HepG2 (cell line): ENCODE measurements at regions not wholly inside any gene's neighbourhood (a gene's known extent, or its start where the extent isn't known, plus 50 kb on each side); places are given as distances from the start of the nearest gene placed in this dataset.

ENCODE experiments used
- ATAC-seq: fragments of 200-7000 bp; cut with Tn5 transposase; 3 replicates; pipeline ENCODE4 v1.9.1; 2020; ENCODE audit warnings: mild to moderate bottlenecking, moderate library complexity
- BruUV-seq: library from RNA; stranded (reverse); fragments of 400-500 nt; replicated peaks from 2 replicates; lab custom pipeline; 2021; lab: Mats Ljungman, UMichigan
- CTCF ChIA-PET: fragments of 300-600 bp; formaldehyde crosslinking; extraction: SDS; loops from one replicate; lab custom pipeline; 2021; ENCODE audit warnings: low total read pairs, inconsistent platforms, low intra/inter-chr PET ratio; lab: Yijun Ruan, JAX
- POLR2A ChIA-PET: fragments of 350-600 bp; sonication (Branson Sonifier 250); formaldehyde crosslinking; loops from one replicate; lab custom pipeline; 2020; ENCODE audit warnings: antibody characterized with exemption, inconsistent platforms; lab: Yijun Ruan, JAX
- DNase-seq: peaks from one replicate; pipeline ENCODE4 v3.0.0-alpha.2; 2015; ENCODE audit warnings: low spot score
- FAIRE-seq: peaks from 3 replicates; lab custom pipeline; 2011; peaks lifted over from hg19 to GRCh38; lab: Jason Lieb, UNC
- H2AFZ ChIP-seq: one replicate; pipeline ENCODE4 v1.6.1; 2011; ENCODE audit warnings: low read length, inconsistent platforms
- H3K27ac ChIP-seq: fragments of 300-600 bp; 3 replicates; pipeline ENCODE4 v1.8.0; 2011; ENCODE audit warnings: mixed run types, mild to moderate bottlenecking, mixed read lengths, low read length, inconsistent platforms; ENCODE audit not compliant: insufficient read depth; ENCODE audit errors: extremely low read length
- H3K27me3 ChIP-seq, 2 experiments: fragments of 200-600 bp in 1 of 2; 2 replicates in 1 of 2; 3 replicates in 1 of 2; pipeline versions ENCODE4 v1.6.0 to v1.8.0; 2011; ENCODE audit warnings: low read length in 2 of 2, mild to moderate bottlenecking in 2 of 2, moderate library complexity in 2 of 2, inconsistent platforms in 1 of 2; ENCODE audit not compliant: insufficient read depth in 2 of 2, control insufficient read depth in 1 of 2
- H3K36me3 ChIP-seq, 2 experiments: fragments of 200-600 bp in 1 of 2; replicated peaks in 1 of 2; 2 replicates in 1 of 2; 3 replicates in 1 of 2; pipeline versions ENCODE4 v1.5.1 to v1.8.0; 2011; ENCODE audit warnings: low read length in 2 of 2, inconsistent platforms in 1 of 2; ENCODE audit not compliant: insufficient read depth in 2 of 2, control insufficient read depth in 1 of 2
- H3K4me1 ChIP-seq: 2 replicates; pipeline ENCODE4 v1.5.1; 2012; ENCODE audit warnings: low read length, inconsistent platforms; ENCODE audit not compliant: insufficient read depth
- H3K4me2 ChIP-seq: 2 replicates; pipeline ENCODE4 v1.6.0; 2011; ENCODE audit warnings: low read depth, low read length, inconsistent platforms
- H3K4me3 ChIP-seq, 3 experiments: fragments of 200-600 bp in 1 of 3; sonication (generic), shearing (Covaris generic) in 1 of 3; replicated peaks in 1 of 3; 2 replicates each; pipeline ENCODE4 v1.5.1; 2011 to 2016; ENCODE audit warnings: low read length in 3 of 3, inconsistent platforms in 2 of 3, low read depth in 2 of 3, mild to moderate bottlenecking in 2 of 3, control low read depth in 1 of 3, mixed read lengths in 1 of 3; ENCODE audit not compliant: insufficient read depth in 1 of 3
- H3K79me2 ChIP-seq: one replicate; pipeline ENCODE4 v1.6.1; 2011; ENCODE audit warnings: low read length, inconsistent platforms; ENCODE audit not compliant: insufficient read depth
- H3K9ac ChIP-seq: 2 replicates; pipeline ENCODE4 v1.6.0; 2011; ENCODE audit warnings: mild to moderate bottlenecking, low read depth, low read length, inconsistent platforms; ENCODE audit not compliant: insufficient read depth
- H3K9me3 ChIP-seq: 2 replicates; pipeline ENCODE4 v1.5.1; 2012; ENCODE audit warnings: mild to moderate bottlenecking, low read length
- H4K20me1 ChIP-seq: 2 replicates; pipeline ENCODE4 v1.6.0; 2011; ENCODE audit warnings: inconsistent platforms, mild to moderate bottlenecking, low read length, moderate library complexity; ENCODE audit not compliant: insufficient read depth
- CREB1 ChIP-seq, 2 experiments: fragments of 450-650 bp in 1 of 2; IDR thresholded peaks; 2 replicates each; pipeline ENCODE4 v1.6.1; 2016 to 2017; ENCODE audit warnings: control low read depth in 1 of 2, mild to moderate bottlenecking in 1 of 2, missing compliant biosample characterization in 1 of 2, missing genetic modification characterization in 1 of 2
- ELF3 ChIP-seq: IDR thresholded peaks from 2 replicates; pipeline ENCODE4 v1.6.1; 2016; ENCODE audit warnings: missing genetic modification reagents, missing compliant biosample characterization
- PHF20 ChIP-seq: sonication (generic); formaldehyde crosslinking; IDR thresholded peaks from 2 replicates; pipeline ENCODE4 v1.5.0; 2020; ENCODE audit warnings: mild to moderate bottlenecking, missing genetic modification reagents
- RBM22 ChIP-seq: fragments of 200-400 bp; formaldehyde crosslinking; optimal IDR thresholded peaks from 2 replicates; pipeline ENCODE3; 2017; ENCODE audit warnings: mild to moderate bottlenecking, low read length, moderate library complexity
- SIN3B ChIP-seq: fragments of 150-350 bp; IDR thresholded peaks from 2 replicates; pipeline ENCODE4 v1.6.1; 2014; ENCODE audit warnings: low read length
- ZFYVE20 ChIP-seq: sonication (generic); formaldehyde crosslinking; IDR thresholded peaks from 2 replicates; pipeline ENCODE4 v1.8.0; 2023; ENCODE audit warnings: low read depth, mild to moderate bottlenecking, moderate library complexity, missing genetic modification reagents, borderline replicate concordance
- ZNF674 ChIP-seq: sonication (generic); formaldehyde crosslinking; IDR thresholded peaks from 2 replicates; pipeline ENCODE4 v1.5.0; 2020; ENCODE audit warnings: low read depth, mild to moderate bottlenecking, missing genetic modification reagents
- ZSCAN12 ChIP-seq: sonication (generic); formaldehyde crosslinking; IDR thresholded peaks from 2 replicates; pipeline ENCODE4 v1.9.0; 2021; ENCODE audit warnings: mild to moderate bottlenecking, missing genetic modification reagents
- WGBS: methylation state at CpG from one replicate; pipeline ENCODE4 v1.1.6; 2017; ENCODE audit warnings: low lambda C conversion rate; 5-methylcytosine and 5-hydroxymethylcytosine counted together
- in situ Hi-C: cut with HindIII; loops from 2 replicates; pipeline ENCODE4 v1.10.0; 2017; ENCODE audit warnings: low pct_unique_long_range_greater_than_20kb; ENCODE audit not compliant: extremely low pct_ligation_motif_present
- intact Hi-C: fragments of 100-400 bp; cut with micrococcal nuclease; formaldehyde crosslinking; loops from one replicate; pipeline ENCODE4 v1.10.0; 2022; ENCODE audit not compliant: unreplicated experiment
- TF ChIP-seq, protein P1 (sequence below): sonication (generic); formaldehyde crosslinking; IDR thresholded peaks from 2 replicates; pipeline ENCODE4 v1.4.0; 2020; ENCODE audit warnings: missing genetic modification reagents
- TF ChIP-seq, protein P2 (sequence below): sonication (generic); formaldehyde crosslinking; IDR thresholded peaks from 2 replicates; pipeline ENCODE4; 2020; ENCODE audit warnings: missing genetic modification reagents, mild to moderate bottlenecking, borderline replicate concordance
- TF ChIP-seq, protein P3 (sequence below): sonication (generic); formaldehyde crosslinking; IDR thresholded peaks from 2 replicates; pipeline ENCODE4 v1.5.1; 2020; ENCODE audit warnings: missing genetic modification reagents, mild to moderate bottlenecking, borderline replicate concordance
- TF ChIP-seq, protein P4 (sequence below): sonication (generic); formaldehyde crosslinking; IDR thresholded peaks from 2 replicates; pipeline ENCODE4 v1.4.0; 2020; ENCODE audit warnings: missing genetic modification reagents, low read depth, mild to moderate bottlenecking, borderline replicate concordance

DNA sequence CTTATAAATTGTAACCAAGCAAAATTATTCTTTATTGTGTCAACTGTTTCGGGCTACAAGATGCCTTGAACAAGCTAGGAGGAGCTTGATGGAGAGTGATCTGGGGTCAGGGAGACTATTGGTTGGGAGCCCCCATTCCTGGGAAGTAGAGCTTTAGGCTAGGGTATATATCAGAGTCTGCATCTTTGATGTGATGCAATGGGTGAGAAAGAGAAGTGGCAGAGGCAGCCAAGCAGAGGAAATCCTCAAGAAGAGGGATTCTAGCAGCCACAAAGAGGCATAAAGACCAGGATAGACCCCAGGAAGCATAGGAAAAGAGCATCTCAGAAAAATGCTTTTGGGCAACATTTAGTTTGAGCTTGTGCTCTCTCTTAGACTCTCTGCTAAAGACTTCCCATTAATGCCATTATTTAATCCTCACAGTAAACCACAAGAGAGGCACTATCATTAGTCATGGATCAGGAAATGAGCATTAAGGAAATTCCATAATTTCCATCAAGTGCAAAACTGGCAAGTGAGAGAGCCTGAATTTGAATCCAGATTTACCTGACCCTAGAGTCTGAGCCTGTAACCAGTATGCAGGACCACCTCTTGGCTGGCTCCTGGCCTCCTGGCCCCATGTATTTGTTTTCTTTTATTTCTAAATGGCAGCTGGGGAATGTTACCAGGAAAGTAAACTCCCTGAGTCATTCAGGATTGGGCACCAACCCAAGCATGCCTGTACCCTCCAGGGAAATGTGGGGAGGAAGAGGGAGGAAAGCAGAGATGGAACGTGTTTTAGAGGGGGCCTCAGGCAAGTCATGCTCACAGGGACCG lies 118.7 kb downstream of the RPL22L1 start:
- intact Hi-C loops: no loop called here
- Histone ChIP-seq H3K27me3 (no peaks in the 10 kb centered on the region), H3K9me3 (no peaks in the 10 kb centered on the region), H2AFZ (no peak overlapping the region), H3K9ac (no peak overlapping the region), H3K36me3 (no peaks in the 10 kb centered on the region), H3K4me2 (no peak overlapping the region), H3K4me3 (no peak overlapping the region), H3K4me1 (no peaks in the 10 kb centered on the region), H4K20me1 (no peaks in the 10 kb centered on the region), H3K79me2 (no peaks in the 10 kb centered on the region), H3K27ac (no peak overlapping the region)
- 9% methylated on average over 3 of the region's 3 CpGs for WGBS
- ATAC-seq (no peak), FAIRE-seq (no peak), DNase-seq (no peak)
- in situ Hi-C loops: no loop called here
- ChIA-PET POLR2A (no interaction called here), CTCF (no interaction called here)
- BruUV-seq: no TSS peak
- TF ChIP-seq RBM22: no peak
- TF ChIP-seq ZSCAN12: no peak
- TF ChIP-seq, protein P1, sequence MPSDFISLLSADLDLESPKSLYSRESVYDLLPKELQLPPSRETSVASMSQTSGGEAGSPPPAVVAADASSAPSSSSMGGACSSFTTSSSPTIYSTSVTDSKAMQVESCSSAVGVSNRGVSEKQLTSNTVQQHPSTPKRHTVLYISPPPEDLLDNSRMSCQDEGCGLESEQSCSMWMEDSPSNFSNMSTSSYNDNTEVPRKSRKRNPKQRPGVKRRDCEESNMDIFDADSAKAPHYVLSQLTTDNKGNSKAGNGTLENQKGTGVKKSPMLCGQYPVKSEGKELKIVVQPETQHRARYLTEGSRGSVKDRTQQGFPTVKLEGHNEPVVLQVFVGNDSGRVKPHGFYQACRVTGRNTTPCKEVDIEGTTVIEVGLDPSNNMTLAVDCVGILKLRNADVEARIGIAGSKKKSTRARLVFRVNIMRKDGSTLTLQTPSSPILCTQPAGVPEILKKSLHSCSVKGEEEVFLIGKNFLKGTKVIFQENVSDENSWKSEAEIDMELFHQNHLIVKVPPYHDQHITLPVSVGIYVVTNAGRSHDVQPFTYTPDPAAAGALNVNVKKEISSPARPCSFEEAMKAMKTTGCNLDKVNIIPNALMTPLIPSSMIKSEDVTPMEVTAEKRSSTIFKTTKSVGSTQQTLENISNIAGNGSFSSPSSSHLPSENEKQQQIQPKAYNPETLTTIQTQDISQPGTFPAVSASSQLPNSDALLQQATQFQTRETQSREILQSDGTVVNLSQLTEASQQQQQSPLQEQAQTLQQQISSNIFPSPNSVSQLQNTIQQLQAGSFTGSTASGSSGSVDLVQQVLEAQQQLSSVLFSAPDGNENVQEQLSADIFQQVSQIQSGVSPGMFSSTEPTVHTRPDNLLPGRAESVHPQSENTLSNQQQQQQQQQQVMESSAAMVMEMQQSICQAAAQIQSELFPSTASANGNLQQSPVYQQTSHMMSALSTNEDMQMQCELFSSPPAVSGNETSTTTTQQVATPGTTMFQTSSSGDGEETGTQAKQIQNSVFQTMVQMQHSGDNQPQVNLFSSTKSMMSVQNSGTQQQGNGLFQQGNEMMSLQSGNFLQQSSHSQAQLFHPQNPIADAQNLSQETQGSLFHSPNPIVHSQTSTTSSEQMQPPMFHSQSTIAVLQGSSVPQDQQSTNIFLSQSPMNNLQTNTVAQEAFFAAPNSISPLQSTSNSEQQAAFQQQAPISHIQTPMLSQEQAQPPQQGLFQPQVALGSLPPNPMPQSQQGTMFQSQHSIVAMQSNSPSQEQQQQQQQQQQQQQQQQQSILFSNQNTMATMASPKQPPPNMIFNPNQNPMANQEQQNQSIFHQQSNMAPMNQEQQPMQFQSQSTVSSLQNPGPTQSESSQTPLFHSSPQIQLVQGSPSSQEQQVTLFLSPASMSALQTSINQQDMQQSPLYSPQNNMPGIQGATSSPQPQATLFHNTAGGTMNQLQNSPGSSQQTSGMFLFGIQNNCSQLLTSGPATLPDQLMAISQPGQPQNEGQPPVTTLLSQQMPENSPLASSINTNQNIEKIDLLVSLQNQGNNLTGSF: no peak
- TF ChIP-seq ZNF674 (CRISPR knock-in tag): no peak
- no peak for TF ChIP-seq CREB1 (IDR thresholded peaks at IDR 0.05)
- TF ChIP-seq CREB1 (CRISPR knock-in tag; IDR thresholded peaks at IDR 0.05): no peak
- TF ChIP-seq, protein P2, sequence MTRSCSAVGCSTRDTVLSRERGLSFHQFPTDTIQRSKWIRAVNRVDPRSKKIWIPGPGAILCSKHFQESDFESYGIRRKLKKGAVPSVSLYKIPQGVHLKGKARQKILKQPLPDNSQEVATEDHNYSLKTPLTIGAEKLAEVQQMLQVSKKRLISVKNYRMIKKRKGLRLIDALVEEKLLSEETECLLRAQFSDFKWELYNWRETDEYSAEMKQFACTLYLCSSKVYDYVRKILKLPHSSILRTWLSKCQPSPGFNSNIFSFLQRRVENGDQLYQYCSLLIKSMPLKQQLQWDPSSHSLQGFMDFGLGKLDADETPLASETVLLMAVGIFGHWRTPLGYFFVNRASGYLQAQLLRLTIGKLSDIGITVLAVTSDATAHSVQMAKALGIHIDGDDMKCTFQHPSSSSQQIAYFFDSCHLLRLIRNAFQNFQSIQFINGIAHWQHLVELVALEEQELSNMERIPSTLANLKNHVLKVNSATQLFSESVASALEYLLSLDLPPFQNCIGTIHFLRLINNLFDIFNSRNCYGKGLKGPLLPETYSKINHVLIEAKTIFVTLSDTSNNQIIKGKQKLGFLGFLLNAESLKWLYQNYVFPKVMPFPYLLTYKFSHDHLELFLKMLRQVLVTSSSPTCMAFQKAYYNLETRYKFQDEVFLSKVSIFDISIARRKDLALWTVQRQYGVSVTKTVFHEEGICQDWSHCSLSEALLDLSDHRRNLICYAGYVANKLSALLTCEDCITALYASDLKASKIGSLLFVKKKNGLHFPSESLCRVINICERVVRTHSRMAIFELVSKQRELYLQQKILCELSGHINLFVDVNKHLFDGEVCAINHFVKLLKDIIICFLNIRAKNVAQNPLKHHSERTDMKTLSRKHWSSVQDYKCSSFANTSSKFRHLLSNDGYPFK (CRISPR knock-in tag): no peak
- no peak for TF ChIP-seq ZFYVE20 (CRISPR knock-in tag)
- TF ChIP-seq SIN3B: no peak
- TF ChIP-seq, protein P3, sequence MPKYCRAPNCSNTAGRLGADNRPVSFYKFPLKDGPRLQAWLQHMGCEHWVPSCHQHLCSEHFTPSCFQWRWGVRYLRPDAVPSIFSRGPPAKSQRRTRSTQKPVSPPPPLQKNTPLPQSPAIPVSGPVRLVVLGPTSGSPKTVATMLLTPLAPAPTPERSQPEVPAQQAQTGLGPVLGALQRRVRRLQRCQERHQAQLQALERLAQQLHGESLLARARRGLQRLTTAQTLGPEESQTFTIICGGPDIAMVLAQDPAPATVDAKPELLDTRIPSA: no peak
- TF ChIP-seq, protein P4, sequence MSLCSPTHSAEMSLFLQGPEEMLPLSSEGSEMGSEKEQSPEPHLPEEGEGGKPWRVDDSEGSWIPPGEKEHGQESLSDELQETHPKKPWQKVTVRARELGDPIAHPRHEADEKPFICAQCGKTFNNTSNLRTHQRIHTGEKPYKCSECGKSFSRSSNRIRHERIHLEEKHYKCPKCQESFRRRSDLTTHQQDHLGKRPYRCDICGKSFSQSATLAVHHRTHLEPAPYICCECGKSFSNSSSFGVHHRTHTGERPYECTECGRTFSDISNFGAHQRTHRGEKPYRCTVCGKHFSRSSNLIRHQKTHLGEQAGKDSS (CRISPR knock-in tag): no peak
- no peak for TF ChIP-seq ELF3 (CRISPR knock-in tag)
- TF ChIP-seq PHF20: no peak
